Peyer's patch (tissue), 4 donors: ENCODE measurements at regions not wholly inside any gene's neighbourhood (a gene's known extent, or its start where the extent isn't known, plus 50 kb on each side); places are given as distances from the start of the nearest gene placed in this dataset.

Source experiments
- POLR2A ChIP-seq, 2 donors: fragments of 450-650 bp; IDR thresholded peaks; one replicate each; pipeline ENCODE4 v1.5.1; 2017; ENCODE audit warnings: antibody characterized with exemption in 2 of 2, mild to moderate bottlenecking in 2 of 2, moderate library complexity in 2 of 2
- TF ChIP-seq, protein P1 (sequence below), 6 experiments: fragments of 450-650 bp in 4 of 6; fragments of 200-600 bp in 2 of 6; sonication (generic) in 1 of 6; IDR thresholded peaks; one replicate each; pipeline ENCODE4 v1.5.1; 2017 to 2019; ENCODE audit warnings: antibody characterized with exemption in 6 of 6, mild to moderate bottlenecking in 3 of 6, moderate library complexity in 1 of 6

DNA sequence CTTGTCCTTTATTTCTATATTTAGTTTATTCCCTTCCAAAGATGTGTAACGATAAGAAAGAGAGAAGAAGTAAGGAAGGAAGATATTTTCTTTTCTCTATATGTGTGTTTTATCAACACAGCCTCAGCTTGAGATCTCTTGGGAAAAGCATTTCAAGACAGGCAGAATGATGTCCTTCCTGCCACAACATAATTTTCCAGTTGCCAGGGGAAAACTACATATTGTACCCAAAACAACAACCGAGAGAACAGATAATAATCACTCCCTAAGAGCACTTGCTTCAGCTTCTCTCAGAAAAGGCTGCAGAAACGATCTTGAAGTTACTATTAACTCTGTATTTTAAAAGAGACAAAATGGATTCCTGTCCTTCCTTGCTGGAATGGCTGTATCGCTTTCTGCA is 151.4 kb upstream of the ITGB1 start:
- TF ChIP-seq, protein P1, sequence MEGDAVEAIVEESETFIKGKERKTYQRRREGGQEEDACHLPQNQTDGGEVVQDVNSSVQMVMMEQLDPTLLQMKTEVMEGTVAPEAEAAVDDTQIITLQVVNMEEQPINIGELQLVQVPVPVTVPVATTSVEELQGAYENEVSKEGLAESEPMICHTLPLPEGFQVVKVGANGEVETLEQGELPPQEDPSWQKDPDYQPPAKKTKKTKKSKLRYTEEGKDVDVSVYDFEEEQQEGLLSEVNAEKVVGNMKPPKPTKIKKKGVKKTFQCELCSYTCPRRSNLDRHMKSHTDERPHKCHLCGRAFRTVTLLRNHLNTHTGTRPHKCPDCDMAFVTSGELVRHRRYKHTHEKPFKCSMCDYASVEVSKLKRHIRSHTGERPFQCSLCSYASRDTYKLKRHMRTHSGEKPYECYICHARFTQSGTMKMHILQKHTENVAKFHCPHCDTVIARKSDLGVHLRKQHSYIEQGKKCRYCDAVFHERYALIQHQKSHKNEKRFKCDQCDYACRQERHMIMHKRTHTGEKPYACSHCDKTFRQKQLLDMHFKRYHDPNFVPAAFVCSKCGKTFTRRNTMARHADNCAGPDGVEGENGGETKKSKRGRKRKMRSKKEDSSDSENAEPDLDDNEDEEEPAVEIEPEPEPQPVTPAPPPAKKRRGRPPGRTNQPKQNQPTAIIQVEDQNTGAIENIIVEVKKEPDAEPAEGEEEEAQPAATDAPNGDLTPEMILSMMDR (IDR thresholded peaks at IDR 0.05) = no peak
- TF ChIP-seq POLR2A (IDR thresholded peaks at IDR 0.05) = no peak
